ELF-1 (cell line): ENCODE measurements at regions not wholly inside any gene's neighbourhood (a gene's known extent, or its start where the extent isn't known, plus 50 kb on each side); places are given as distances from the start of the nearest gene placed in this dataset.

Source experiments
- DNase-seq: peaks from one replicate; pipeline ENCODE4 v3.0.0-alpha.2; 2016; ENCODE audit warnings: low read depth, low spot score

DNA sequence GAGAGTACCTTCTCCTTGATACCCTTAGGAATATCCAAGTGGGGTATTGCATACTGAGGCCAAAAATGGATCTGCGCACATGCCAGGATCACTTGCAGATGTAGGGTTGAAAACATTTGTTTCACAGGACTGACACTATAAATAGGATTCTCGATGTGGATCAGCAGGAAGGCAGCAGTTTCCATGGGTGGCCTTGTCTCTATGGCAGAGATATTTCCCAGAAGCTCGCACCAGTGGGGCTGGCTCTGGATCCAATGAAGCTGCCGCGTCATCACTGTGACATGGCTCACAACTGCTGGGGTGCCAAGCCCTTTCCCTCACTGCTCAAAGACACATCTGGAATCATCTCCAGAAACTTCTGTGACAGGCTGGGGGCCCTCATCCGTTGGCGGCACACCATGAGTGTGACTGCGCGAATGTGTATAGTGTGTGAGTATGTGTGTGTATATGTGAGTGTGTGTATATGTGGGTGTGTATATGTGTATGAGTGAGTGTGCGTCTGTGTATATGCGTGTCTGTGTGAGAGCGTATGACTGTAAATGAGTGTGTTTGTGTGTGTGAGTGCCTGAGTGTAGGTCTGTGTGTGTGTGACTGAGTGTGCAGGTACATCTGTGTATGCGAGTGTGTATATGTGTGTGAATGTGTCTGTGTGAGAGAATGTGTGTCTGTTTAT, 182.5 kb downstream of the GAS1 start:
- DNase-seq, result no peak

DNA sequence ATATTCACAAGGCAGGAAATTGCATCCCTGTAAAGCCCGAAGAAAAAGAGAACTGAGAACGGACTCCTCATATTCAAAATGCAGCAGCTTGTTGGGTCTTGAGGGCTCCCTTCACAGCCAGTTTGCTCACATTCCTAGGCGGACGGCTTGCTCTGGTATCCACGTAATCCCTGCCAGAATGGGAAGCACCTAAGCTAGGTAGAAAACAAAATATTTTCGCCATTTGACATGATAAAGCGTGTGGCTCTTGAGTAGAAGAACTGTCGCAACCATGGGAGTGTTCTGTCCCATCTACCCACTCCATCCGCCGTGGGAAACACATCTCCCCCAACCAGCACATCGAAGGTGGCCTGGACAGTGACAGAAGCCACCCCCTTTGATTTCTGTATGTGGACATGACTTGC, 183.1 kb downstream of the GAS1 start:
- no peak for DNase-seq

DNA sequence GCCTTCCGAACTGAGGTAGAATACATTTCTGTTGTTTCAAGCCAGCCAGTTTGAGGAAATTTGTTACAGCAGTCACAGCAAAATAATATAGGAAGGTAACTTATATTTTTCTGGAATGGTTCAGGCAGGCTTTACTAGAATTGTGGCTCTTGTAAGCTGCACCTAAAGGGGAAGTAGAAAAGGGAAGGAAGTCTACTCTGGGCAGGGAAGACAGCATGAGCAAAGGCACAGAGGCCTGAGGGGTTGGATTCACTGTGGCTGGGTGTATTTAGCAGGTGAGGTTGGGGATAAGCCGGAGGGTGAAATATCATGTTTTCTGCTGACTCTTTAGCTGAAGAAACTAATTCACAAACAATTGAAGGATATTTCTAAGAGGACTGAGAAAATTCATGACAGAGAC, 183.5 kb downstream of the GAS1 start:
- no peak for DNase-seq

DNA sequence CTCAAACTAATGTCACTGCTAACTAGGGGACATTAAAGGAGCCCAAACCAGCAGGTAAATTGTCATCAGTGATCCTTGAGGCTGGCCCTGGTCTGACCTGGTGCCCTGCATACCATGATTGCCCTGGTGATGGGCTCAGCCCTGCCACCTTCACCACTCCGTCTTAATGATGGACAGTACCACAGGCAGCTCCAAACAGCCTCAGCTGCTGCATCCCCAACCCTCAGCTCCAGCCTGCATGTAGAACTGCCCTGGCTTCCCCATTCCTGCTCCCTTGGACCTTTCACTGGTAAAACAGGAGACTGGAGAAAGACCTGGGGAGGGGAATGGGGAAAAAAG, 190.0 kb downstream of the GAS1 start:
- no peak for DNase-seq

DNA sequence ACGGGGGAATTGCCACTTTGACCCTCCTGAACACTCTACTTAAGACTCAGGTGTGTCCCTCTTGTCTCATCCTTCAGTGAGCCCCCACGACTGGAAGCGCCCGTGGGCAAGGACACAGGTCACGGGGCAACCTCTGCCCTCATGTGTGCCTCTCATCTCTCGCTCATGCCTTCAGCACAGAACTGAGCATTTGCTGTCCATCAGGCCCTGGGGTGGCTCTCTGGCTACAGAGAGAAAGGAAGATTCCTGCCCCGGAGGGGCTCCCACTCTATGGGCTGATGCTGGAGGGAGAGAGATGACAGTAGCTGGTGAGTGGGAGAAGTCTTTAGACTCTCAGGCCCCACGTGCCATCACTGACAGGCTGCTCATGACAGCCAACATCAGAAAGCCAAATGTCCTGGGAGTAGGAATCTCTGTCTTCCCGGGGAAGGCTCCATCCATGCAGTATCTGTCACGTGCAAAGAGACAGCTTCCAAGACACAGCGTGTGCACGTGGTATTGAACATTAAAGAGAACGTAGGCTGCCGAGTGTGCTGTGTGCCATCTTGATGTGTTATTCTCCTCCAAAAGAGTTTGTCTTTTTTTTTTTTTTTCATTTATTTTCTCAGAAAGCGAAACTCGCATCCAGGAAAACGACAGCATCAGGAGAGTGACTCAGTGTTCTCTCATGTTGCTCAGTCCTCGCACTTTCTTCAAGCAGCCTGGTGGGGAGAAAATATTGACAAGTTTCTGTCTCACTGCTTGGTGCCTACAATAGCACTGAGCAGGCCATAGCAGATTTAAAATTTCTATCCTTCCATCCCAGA, 190.5 kb downstream of the GAS1 start:
- no peak for DNase-seq

- DNase-seq, result no peak
Observed at GRCh38 chr9:86755561-86755941, 191.8 kb downstream of the GAS1 start.

DNA sequence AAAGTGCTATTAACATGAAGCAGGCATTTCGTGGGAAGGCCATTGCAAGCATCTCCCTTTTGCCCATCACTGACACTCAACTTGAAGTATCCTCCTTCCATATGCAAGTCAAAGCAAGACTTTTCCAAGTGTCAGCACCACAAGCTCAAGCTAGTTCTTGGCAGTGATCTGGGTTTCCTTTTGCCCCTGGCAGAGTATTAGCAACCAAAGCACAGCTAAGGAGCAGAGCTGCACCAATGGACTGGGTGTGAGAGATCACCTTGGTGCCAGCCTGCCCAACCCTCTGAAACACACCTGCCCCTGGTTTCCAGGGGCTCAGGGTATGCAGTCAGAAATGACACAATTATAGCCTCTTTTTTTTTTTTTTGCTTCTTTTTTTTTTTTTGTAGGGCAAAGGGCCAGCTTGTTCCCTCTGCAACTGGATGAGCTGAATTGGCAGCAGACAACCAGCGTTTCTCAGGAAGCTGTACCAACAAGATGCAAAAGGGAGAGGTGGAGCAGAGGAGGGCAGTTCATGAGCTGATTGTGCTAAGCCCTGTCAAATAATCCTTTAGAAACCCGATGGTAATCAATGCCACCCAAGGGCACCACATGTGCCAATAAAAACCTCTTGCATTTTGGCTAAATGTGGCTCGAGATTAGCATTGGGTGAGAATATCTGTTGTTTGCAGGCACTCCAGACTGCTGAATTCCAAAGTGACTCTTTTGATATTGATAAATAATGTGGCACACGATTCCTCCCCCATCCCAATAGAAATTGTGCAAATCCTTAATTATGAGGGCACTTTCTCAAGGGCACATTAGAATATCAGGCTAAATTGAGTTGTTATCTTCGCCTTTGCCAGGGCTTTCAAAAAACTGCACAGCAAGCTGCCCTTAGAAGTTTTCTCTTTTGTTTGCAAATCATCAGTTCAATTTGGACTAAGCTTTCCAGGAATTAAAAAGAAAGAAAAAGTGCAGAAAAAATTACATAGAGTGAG, 192.4 kb downstream of the GAS1 start:
- no peak for DNase-seq

- no peak for DNase-seq
Observed at GRCh38 chr9:86753836-86754235, 193.5 kb downstream of the GAS1 start.

- DNase-seq, result no peak
Observed at GRCh38 chr9:86752733-86753132, 194.6 kb downstream of the GAS1 start.

GRCh38 chr9:86751956-86752355, 195.3 kb downstream of the GAS1 start:
- no peak for DNase-seq

DNA sequence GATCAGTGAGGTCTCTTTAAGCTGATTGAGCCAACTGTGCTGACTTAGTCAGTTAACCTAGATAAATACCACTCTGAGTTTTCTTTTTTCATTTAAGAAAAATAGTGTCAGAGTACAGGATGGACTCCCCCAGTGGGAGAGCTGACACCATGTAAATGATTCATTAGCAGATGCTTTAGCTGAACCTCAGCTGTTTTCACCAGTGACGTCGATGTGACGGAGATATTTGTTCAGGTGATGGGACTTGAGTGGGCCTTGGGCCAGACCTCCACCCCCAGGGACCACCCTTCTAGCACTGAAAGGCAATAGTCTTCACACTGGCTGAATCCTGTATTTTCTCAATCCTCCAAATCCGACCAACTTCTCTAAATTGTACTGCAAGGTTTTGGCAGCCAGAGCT, 196.1 kb downstream of the GAS1 start:
- no peak for DNase-seq

GRCh38 chr9:86749894-86750255, 197.4 kb downstream of the GAS1 start:
- DNase-seq, result no peak

- DNase-seq, result no peak
Observed at GRCh38 chr9:86749161-86749893, 198.0 kb downstream of the GAS1 start.

DNA sequence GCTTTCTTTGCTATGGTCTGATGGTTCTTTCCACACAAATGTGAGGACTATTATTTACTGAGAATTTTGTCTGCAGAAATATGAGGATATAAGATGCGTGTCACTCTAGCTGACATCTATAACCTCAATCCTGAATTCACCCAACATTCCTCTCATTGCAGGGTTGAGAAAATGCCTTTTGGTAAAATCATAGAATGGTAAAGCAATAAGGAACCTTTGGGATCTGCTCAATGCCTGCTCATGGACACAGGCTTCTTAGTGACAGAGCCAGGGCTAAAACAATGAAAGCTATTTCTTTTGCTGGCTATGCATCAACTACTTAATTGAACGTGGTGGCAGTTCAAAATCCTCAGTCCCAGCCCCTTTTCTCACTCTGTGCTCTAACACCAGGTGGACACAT, 199.6 kb downstream of the GAS1 start:
- no peak for DNase-seq

- DNase-seq, result peak; percentile 77
Observed at GRCh38 chr9:86741311-86742208, 205.7 kb downstream of the GAS1 start.

GRCh38 chr9:86735772-86736458, 211.4 kb downstream of the GAS1 start:
- no peak for DNase-seq

- no peak for DNase-seq
Observed at GRCh38 chr9:86734771-86735170, 212.5 kb downstream of the GAS1 start.

- no peak for DNase-seq
Observed at GRCh38 chr9:86733929-86734328, 213.4 kb downstream of the GAS1 start.

DNA sequence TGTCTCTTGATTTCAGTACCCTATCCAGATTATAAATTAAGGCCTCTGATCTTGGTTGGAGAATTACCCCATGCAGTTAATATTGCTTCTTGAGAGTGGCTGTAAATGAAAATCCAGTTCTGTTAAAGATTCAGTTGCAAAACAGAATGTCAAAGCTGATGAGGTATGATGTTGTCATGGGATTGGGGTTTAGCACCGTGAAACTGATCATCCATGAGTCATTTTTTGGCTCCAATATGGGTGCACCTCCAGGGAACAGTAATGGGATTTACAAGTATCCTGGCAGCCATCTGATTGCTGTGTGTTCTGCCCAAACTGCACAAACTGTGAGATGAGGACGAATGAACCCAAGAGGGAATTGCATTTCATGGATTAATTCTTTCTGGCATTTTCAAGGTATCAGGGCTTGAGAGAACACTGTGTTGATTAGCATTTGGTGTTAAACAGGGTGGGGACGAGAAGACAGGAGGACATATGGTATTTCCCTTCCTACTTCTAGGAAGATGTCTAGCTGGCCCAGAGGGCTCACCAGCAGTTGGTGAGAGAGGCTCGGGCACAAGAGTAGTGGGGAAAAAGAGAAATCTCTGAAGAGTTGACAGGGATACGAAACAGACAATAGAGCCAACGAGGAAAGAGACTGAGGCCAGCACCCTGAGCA, 214.7 kb downstream of the GAS1 start:
- no peak for DNase-seq
